IMR-90 (cell line): ENCODE measurements at regions not wholly inside any gene's neighbourhood (a gene's known extent, or its start where the extent isn't known, plus 50 kb on each side); places are given as distances from the start of the nearest gene placed in this dataset.

ENCODE experiments used
- CTCF ChIP-seq: conservative IDR thresholded peaks from 2 replicates; pipeline ENCODE4 v1.5.1; 2012; ENCODE audit warnings: mild to moderate bottlenecking, low read depth, low read length, improper control_type of control experiment
- POLR2A ChIP-seq: IDR thresholded peaks from 2 replicates; pipeline ENCODE4 v1.6.1; 2012; ENCODE audit warnings: mild to moderate bottlenecking, low read depth, low read length

- TF ChIP-seq POLR2A: no peak
- no peak for TF ChIP-seq CTCF
These were observed 65.4 kb upstream of the FCN1 start for GRCh38 chr9:134983074-134983473.
